Superior temporal gyrus (tissue), 1 donor: ENCODE measurements at regions not wholly inside any gene's neighbourhood (a gene's known extent, or its start where the extent isn't known, plus 50 kb on each side); places are given as distances from the start of the nearest gene placed in this dataset.

Experiments used
- DNase-seq: peaks from one replicate; pipeline ENCODE4 v3.0.0-alpha.2; 2016; ENCODE audit errors: extremely low spot score

DNA sequence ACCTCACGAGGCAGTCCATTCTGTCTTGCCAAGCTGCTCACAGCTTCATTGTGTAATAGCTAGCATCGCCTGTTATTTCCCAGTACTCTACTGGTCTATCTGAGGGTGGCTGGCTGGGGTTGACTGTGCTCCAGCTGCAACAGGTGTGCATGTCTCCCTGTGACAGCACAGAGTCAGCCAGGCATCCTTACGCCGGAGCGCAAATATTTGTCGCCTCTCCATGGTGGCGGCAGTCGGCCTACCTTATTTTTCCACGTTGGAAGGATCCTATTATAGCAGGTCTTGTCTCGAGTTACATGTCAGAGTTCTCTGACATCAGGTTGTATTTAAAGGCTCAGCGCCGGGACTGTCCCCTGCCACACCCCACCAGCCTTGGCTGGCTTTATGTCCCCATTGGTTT lies 307.1 kb downstream of the TLE3 start:
- no peak for DNase-seq

DNA sequence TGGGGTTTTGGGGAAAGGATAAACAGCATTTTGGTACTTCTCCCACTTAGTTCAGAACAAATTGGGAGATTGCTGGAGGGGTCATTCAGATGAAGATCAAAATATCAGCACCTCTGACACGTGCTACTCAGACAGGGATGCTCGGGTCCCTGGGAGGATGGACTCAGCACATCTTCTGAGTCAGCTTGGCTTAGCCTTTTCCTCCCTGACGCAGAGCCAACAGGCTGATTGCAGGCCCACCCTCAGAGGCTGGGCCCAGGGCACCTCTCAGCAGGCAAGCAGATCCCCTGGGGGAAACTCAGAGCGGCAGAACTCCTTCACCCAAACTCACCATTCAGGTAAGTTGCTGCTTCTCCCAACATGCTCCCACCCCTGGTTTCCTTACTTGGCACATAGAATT lies 304.9 kb downstream of the TLE3 start:
- DNase-seq = no peak

DNA sequence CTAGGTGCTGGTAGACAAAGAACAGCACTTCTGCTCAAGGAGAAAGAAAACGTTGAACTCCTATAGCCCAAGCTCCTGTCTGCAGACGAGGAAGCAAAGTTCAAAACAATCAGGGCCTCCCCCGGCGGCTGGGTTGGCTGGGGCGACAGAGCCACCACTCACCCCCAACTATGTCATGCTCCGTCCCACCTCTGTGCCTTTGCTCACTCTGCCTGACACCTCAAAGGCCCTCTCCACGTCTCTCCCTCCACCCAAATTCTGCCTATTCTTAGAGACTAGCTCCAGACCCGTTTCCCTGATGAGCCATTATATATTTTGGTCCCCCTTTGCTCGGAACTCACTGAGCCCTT lies 304.3 kb downstream of the TLE3 start:
- no peak for DNase-seq

DNA sequence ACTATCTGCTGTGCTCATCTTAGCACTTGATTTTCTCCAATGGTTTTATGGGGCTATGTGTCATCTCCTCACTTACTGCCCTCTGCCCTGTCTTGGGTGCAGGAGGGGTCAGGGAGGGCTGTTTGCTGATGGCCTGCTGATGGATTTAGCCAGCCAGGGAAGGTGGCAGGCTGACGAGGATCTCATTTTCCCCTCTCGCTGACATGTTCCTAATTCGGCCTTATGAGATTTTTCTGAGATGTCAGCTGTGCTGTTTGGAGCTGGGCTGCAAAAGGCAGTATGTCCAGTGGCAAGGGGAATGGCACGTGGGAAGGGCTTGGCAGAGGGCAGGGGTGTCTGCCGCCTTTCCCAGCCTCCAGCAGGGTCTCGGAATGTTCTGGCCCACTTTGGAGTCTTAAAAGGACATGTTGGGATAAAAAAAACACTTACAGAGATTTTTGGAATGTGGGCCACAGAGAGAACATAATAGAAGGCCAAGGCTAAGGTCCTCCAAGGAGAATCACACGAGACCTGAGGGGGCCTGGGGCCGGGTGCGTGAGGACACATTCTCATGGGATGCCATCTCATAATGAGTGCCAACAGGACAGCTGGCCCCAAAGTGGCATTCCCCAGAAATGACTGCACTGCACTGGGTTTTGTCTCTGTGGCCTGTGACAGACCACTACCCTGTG lies 303.8 kb downstream of the TLE3 start:
- DNase-seq = no peak

DNA sequence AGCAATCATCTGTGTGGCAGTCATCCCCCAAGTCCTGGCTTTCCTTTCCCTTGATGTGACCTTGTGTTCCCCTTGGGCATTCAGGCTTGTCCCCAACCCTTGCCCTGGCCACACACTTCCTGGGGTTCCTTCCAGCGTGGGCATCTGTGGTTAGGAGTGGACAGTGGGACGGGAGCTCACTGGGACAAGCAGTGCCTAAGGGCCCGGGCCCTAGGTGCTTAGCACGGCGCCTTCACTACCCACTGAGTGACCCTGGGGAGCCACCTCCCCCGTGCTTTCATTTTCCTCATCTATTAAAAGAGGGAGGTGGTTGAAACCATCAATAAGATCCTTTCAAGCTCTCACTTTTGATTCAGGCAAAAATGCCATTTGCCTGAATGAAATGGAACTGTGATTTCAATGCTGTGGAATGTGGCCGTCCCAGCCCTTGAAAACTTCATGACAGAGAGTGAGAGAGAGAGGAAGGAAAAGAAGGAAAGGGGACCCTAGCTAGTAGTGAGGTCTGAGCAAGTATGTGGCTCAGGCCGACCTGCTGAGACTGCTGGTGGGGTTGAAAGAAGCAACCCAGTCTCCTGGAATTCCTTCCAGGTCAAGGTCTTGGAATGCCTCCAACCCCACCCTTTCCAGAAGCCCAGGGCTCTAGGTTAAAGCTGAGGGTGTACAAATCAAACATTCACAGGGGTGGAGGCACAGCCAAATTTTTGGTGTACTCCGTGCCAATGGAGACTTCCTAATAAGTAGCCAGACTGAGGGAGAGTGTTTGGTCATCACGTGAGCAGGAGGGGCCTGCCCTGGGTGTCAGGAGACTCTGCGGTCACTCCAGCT lies 302.9 kb downstream of the TLE3 start:
- no peak for DNase-seq

DNA sequence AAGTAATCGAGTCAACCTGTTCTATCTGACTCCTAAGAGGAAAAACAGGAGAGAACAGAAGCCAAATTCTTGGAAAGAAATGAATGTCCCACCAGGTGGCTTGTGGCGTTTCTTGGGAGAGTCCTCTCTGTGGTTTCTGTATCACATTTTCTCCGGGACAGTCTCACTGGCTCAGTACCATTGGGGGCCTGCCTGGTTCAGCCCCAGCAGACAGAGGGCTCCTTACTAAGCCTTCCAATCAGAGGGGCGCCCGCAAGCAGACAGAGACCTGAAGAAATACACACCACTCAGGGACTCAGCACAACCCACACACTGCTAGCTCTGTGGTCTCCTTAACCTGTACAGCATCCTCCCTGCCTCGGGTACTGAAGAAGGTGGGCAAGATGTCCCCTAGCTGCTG lies 302.1 kb downstream of the TLE3 start:
- no peak for DNase-seq

DNA sequence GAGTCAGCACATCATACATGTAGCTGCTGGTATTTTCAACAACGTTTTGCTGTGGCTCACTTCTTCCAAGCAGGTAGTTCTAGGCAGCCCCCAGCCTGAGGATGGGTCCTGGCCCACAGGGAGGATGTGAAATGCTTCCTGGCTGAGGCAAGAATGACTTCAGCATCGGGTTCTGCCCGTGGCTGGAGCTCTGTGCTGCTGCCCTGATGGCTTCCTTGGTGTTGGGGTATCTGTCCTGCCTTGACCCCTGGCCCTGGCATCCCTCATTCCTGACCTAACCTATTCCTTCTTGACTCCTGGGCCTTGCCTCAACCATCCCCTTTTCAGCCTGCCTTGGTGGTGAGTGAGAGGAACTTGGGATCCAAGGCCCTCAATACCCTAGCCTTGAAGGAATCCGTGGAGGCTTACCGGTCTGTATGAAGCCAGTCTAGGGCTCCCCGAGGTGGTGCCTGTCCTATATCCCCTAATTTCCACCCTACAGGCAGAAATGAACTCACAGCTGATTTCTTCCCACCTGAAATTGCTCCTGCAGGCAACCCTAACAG lies 300.6 kb downstream of the TLE3 start:
- no peak for DNase-seq

DNA sequence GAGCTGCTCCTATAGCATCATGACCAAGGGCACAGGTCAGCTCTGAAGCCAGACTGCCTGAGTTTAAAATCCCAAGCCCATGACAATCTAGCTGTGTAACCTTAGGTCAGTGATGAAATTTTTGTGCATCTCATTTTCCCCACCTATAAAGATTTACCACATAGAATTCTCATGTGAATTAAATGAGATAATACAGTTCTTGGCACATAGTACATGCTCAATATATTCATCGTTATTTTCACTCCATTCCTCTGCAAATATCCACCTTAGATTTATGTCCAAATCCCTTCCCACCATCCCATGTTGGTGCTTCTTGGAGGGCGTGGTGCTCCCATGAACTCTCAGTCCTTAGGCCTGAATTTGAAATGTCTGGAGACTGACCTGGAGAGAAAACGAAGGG lies 300.1 kb downstream of the TLE3 start:
- DNase-seq = no peak

DNA sequence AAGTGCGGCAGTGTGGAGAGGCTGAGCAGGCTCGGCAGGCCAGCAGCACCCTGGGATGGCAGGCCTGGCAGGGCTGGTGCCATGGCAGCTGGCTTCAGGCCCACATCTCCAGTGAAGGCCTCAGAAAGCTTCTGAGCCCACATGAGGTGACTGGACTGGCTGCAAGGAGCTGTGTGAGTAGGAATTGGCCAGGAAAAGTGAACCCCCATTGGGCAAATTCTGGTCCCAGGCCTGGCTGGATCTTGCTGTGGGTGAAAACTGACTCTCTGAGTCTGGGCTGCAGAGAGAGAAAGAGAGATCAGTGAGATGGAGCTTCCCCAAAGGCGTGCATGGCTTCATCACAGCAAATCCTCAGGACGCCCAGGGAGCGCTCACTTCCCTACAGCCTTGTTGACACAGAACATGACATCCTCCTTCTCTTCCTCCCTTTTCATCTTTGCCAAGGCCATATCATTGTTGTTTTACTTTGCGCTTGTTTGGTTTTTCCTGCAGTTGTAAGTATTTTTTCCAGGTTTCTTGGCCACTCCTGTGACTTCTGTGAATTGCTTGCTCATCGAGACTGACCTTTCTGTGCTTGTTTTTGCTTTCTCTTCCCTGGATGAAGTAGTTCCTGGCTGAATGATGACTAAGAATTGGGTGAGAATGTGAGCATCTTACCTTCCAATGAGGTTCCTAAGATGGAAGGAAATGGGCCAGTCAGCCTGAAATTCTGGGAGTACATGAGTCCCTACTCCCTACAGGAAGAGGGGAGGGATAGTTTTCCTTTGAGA lies 299.1 kb downstream of the TLE3 start:
- DNase-seq = no peak

DNA sequence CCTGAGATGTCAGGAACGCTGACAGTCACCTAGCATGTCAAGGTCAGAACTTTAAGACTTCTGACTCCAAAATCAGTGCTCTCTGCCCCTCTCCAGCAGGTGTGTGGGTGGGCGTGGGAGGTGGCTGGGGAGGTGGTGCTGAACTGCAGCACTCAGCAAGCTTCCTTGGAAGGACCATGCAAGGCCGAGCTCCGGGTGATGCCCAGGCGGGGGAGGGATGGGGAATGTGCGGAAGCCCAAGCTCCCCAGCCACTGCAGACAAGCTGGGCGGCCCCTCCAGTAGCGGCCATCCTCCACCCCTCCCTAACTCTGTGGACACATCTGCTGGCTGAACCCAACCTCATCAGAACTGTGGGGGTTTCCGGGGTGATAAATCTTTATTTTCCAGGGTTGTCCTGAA lies 296.6 kb downstream of the TLE3 start:
- DNase-seq = no peak

DNA sequence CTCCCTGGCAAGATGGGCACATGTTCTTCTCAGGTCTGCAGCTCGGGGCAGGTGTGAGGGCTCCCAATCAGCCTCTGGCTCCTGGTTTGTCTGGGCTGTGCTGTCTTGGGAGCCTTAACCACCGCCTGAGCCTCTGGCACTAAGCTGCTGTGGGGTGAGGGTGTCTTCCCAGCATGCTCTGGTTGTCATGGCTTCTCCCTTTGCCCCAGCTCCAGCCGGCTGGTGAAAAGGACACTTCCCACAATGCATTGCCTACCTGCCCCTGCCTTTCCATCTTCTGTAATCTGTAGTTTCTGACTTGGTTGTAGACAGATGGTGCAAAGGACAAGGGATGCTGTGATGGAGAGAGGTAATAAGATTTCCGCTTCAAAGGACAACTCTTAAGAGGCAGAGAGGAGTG lies 295.3 kb downstream of the TLE3 start:
- no peak for DNase-seq

DNA sequence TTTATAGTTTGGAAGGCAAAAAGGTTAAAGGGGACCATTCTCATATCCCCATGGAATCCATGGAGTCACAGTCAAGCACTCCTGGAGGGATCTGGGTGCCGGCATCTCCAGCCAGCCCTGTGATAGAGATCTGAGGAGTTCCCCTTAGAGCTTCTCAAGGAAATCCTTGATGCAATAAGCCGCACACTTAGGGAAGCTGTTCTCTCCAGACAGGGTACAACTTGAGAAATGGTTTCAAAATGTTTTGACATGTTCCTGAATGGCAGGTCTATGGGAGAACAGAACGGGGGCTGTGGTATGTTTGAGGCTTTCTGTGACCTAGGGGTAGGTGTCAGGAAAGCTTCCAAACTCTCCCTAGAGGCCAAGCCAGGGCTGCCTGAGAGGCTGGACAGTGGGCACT lies 292.9 kb downstream of the TLE3 start:
- no peak for DNase-seq

DNA sequence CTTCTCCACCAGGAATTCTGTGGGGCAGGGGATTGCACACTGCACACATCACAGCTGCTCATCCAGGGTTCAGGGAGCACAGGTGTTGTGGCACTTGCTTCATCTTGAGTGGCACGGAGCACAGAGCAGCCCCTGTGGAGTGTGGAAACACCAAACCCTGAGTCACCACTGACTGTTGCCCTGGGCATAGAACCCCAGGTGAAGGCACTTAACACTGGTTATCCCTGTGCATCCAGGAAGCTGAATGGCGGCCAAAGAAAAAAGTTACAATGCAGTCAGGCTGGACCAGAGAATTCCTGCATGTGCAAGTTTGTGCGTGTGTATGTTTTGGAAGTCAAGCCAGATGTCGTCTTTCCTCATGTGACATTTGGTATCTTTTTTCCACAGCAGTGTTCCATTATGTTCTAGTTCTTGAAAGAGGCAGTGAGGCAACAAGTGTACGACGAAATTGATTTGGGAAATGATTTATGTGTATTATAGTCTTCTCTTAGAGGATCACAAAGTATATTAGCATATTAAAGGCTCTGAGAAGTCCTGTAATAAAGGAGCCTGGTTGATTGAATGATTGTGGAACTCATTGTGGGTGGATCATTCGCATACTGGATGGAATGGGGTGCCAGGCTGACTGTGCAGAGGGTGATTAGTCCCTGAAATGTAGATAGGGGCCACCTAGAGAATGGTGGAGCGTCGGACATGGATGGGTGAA lies 292.3 kb downstream of the TLE3 start:
- DNase-seq = no peak

DNA sequence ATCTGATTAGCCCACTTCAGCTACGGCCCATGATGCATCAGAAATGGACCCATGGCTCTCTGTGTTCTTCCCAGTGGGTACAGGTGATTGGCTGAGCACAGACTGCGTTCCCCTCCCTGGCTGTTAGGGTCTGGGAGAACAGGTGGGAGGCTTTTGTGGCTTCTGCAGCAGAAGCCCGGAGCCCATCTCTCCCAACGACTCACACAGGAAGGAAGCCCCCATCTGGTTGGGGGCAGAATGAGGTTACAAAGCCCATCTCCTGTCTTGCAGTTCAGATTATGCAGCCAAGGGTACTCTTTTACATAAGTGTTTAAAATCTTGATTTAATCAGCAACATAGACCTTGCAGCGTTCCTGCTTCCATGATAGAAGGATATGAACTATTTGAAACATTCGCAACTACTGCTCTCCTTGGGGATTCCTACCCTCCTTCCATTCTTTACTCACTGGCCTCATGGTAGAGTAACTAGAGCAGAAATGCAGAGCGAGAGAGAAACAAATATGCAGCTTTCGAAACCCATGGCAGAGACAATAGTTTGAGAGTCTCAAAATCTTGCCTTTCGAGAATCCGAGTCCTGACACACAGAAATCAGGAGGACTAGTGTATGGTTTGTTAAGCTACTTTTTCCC lies 291.3 kb downstream of the TLE3 start:
- DNase-seq = no peak

DNA sequence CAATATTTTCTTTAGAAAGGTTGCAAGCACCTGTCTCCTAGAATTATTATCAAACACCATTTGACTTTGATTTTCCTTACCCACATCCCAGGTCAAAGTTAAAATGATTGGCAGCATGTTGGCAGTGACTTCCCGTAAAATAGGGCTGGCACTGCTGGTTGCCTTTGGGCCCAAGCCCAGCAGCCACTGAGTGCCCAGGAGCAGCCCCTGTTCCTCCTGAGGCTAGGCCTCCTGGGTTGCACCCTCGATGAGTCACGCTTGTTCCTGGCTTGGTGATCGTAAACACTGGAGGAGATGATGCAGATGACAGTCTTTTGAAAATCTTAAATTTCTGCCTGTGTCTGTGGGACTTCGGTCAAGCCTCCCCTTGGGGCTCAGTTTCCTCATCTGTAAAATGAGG lies 290.0 kb downstream of the TLE3 start:
- no peak for DNase-seq

DNA sequence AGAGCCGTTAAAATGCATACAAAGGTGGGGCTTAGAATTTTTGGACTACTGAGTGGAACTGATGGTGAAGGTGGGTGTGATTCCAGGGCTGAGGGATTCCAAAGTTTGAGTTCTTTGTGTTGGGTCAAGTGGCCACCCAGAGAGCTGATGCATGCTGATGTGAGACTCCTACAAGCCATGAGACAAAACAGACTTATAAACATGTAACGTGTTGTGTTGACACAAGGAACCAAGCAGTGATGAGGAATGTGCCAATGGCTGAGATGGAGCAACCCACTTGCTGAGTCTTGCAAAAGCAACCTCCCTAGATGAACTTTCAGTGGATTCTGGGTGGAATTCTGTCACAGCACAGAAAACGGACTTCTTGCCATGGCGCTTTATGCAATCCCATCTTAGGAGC lies 289.0 kb downstream of the TLE3 start:
- no peak for DNase-seq

DNA sequence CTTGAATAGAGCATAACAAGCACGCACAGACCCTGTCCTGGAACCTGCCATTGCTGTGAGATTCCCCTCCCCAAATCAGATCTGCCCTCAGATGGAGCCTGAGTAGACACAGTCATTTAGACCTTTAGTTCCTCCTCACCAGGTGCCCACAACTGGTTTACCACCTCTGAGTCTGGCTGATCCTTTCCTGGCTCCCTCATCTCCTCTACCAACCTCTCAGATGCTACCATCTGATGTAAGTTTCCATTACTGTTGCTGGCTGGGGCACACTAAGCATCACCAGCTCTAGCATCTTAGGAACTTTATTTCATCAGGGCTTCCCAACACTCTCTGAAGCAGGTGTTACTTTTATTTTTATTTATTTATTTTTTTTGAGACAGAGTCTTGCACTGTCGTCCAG lies 288.3 kb downstream of the TLE3 start:
- no peak for DNase-seq

DNA sequence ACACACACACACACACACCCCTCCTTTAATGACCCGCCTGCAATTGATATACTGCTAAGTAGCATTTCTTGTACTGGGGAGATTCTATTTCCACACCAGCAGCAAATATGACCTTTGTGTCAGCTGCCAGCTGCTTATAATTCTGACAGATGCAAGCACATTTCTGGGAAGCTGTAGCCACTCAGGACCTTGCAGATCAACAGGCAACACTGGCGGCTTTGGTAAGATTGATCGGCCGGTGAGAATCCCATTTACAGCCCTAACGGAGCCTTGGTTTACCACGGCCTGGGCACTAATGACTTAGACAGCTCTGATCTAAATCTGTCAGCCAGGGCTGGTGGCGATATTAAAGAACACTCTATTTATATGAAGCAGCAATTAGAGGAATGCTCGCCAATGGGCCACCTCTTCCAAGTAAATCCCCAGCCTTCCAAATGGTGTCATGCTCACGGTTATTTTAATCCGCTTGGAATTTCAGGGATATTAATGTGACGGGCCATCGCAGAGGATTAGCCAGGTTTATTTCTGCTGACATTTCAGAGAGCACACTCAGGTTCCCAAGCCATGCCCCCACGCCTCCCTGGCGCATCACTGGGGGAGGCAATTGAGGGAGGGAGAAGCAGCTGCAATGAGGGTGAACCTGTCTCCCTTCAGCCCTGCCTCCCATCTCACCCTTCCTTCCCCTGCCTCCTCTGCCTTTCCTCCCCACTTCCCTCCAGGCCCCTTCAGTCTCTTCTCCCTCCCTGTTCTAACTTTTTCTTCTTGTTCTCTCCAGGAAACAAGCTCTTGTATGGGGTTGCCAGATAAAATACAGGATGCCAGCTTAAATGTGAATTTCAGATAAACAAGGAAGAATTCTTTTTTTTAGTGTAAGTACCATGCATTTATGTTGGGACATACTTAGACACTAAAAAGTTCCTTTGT lies 287.0 kb downstream of the TLE3 start:
- DNase-seq = no peak

DNA sequence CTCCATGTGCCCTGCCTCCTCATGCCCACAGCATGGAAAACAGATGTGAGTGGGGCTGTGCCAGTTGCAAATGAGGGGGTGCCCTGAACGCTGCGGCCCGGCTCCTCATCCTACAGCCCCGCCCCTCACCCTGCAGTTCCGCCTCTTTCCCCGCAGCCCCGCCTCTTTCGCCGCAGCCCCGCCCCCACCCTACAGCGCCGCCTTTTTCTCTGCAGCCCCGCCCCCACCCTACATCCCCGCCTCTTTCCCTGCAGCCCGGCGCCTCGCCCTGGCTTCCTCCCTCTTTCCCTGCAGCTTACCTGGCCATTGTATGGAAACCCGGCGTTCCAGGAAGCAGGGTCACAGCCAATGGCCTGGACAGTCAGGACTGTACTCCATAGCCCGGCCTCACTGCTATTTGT lies 284.9 kb downstream of the TLE3 start:
- no peak for DNase-seq

DNA sequence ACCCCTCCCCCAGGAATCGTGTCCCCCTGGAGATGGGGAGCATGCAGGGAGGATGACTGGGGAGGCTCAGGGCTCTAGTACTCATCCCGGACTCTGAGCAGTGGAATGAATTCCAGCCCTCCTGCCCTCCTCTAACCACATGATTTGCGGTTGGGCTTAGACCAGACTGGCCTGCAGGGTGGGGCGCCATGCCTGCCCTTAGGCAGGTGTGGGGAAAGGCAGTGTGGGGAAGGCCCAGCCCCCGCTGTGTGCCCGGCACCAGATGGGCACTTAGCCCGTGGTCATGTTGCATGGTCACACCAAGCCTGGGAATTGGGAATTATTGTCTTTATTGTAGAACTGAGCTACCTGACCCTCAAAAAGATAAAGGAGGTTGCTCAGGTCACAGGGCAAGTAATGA lies 283.8 kb downstream of the TLE3 start:
- DNase-seq = no peak
